ENCODE measurements at regions not wholly inside any gene's neighbourhood (a gene's known extent, or its start where the extent isn't known, plus 50 kb on each side); places are given as distances from the start of the nearest gene placed in this dataset.

DNA sequence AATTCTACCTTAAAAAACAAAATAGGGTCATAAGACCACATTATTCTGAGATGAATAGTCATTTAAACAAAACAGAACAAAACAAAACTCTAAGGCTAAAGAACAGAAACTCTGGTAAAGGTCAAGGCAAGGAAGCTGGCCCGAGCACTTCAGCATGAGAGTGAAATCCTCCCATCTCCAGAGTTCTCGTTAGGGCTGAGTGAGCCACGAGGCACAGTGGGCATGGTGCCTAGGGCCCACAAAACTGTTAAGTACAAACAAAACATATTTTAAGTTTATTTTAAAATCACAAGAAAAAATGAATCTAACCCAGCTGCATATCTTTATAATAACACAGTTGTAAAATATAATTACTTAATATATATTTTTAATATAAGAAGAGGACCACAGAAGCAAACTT lies 417.8 kb upstream of the GBE1 start:
- H3K4me3 ChIP-seq (replicated peaks; ENCODE audit: insufficient read depth, low read length), result no peak overlapping the region
- H3K27me3 ChIP-seq (ENCODE audit: insufficient read depth, poor library complexity, severe bottlenecking), result no peaks in the 10 kb centered on the region
- H3K27ac ChIP-seq (replicated peaks), result no peak overlapping the region
- TF ChIP-seq GABPA (IDR thresholded peaks at IDR 0.05; ENCODE audit: low read depth), result no peak
- no peak for TF ChIP-seq CTCF (IDR thresholded peaks at IDR 0.05; ENCODE audit: insufficient read depth, low read length)
- no peak for TF ChIP-seq SPI1 (IDR thresholded peaks at IDR 0.05; ENCODE audit: borderline replicate concordance, low read depth)
- TF ChIP-seq REST (IDR thresholded peaks at IDR 0.05; ENCODE audit: insufficient replicate concordance, low read depth), result no peak
- no peak for TF ChIP-seq POLR2AphosphoS5 (IDR thresholded peaks at IDR 0.05; ENCODE audit: low read depth)
- DNase-seq (ENCODE audit: low read depth in 1 of 2, low spot score in 1 of 2), result no peak

DNA sequence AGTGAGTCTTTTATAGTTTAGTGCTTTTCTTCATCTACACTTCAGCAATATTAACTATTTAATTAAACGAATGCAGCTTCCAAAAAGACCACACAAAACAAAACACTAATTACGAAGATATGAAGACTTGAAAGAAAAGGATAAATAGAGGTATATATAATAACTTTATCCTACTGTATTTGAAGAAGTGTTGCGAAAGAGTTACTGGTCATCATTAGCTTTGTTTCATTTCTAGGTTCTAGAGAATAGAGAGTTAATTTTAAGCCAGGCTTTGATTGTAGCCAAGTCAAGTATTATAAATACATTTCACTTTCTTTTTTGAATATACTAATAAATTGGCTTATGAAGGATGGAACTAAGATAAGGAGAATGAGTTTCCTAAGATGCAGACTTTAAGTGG lies 416.8 kb upstream of the GBE1 start:
- TF ChIP-seq POLR2AphosphoS5 (IDR thresholded peaks at IDR 0.05; ENCODE audit: low read depth) (no peak), REST (IDR thresholded peaks at IDR 0.05; ENCODE audit: insufficient replicate concordance, low read depth) (no peak), GABPA (IDR thresholded peaks at IDR 0.05; ENCODE audit: low read depth) (no peak), SPI1 (IDR thresholded peaks at IDR 0.05; ENCODE audit: borderline replicate concordance, low read depth) (no peak), CTCF (IDR thresholded peaks at IDR 0.05; ENCODE audit: insufficient read depth, low read length) (no peak)
- H3K27me3 ChIP-seq (ENCODE audit: insufficient read depth, poor library complexity, severe bottlenecking), result no peaks in the 10 kb centered on the region
- H3K4me3 ChIP-seq (replicated peaks; ENCODE audit: insufficient read depth, low read length), result no peak overlapping the region
- DNase-seq (ENCODE audit: low read depth in 1 of 2, low spot score in 1 of 2), result no peak
- no peak overlapping the region for H3K27ac ChIP-seq (replicated peaks)

DNA sequence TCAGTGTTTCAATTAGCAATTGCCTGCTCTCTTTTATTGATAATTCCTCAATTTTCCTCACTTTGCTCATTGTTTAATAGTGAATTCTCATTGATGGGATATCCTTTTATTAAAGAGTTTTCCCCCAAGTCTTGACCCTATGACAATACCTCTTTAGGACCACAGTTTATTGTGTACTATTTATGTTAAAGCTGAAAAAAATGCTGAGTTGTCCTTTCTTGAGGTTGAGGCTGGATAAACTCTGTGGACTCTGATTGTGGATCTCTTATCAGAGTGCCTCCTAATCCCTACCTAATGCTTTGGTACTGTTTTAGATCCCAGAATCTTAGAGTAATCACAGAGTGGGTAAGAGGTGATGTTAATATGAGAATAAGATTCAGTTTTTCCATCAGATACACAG lies 416.3 kb upstream of the GBE1 start:
- Histone ChIP-seq H3K4me3 (replicated peaks; ENCODE audit: insufficient read depth, low read length) (no peak overlapping the region), H3K27ac (replicated peaks) (no peak overlapping the region), H3K27me3 (ENCODE audit: insufficient read depth, poor library complexity, severe bottlenecking) (no peaks in the 10 kb centered on the region)
- DNase-seq (ENCODE audit: low read depth in 1 of 2, low spot score in 1 of 2), result no peak
- TF ChIP-seq REST (IDR thresholded peaks at IDR 0.05; ENCODE audit: insufficient replicate concordance, low read depth) (no peak), SPI1 (IDR thresholded peaks at IDR 0.05; ENCODE audit: borderline replicate concordance, low read depth) (no peak), GABPA (IDR thresholded peaks at IDR 0.05; ENCODE audit: low read depth) (no peak), CTCF (IDR thresholded peaks at IDR 0.05; ENCODE audit: insufficient read depth, low read length) (no peak), POLR2AphosphoS5 (IDR thresholded peaks at IDR 0.05; ENCODE audit: low read depth) (no peak)

All from HL-60 (cell line).